K562 (cell line): ENCODE measurements at regions not wholly inside any gene's neighbourhood (a gene's known extent, or its start where the extent isn't known, plus 50 kb on each side); places are given as distances from the start of the nearest gene placed in this dataset.

Source experiments
- EP300 ChIP-seq: IDR thresholded peaks from 2 replicates; pipeline ENCODE4 v1.6.1; 2012; ENCODE audit warnings: low read length, improper control_type of control experiment
- ESRRA ChIP-seq: fragments of 450-650 bp; IDR thresholded peaks from 2 replicates; pipeline ENCODE4 v1.6.1; 2014; ENCODE audit warnings: low read depth, mild to moderate bottlenecking, moderate library complexity, borderline replicate concordance
- FOXK2 ChIP-seq, 2 experiments: fragments of 450-650 bp; IDR thresholded peaks in 1 of 2; conservative IDR thresholded peaks in 1 of 2; 2 replicates each; pipeline ENCODE4 v1.6.1; 2016; ENCODE audit warnings: low read depth in 2 of 2, mild to moderate bottlenecking in 1 of 2
- IFI16 ChIP-seq: fragments of 250-450 bp; sonication (Bioruptor Pico); IDR thresholded peaks from 2 replicates; pipeline ENCODE4 v2.1.2; 2022; ENCODE audit warnings: mild to moderate bottlenecking, inconsistent platforms
- POLR2A ChIP-seq: fragments of 450-650 bp; conservative IDR thresholded peaks from 2 replicates; pipeline ENCODE4 v1.6.1; 2016
- POLR2AphosphoS5 ChIP-seq: IDR thresholded peaks from 2 replicates; pipeline ENCODE4 v1.6.1; 2011; ENCODE audit warnings: mild to moderate bottlenecking, low read depth, low read length, moderate library complexity; ENCODE audit not compliant: control insufficient read depth, insufficient read depth
- TAF15 ChIP-seq: fragments of 200-400 bp; formaldehyde crosslinking; IDR thresholded peaks from 2 replicates; pipeline ENCODE4 v1.6.1; 2017; ENCODE audit warnings: mild to moderate bottlenecking, low read depth, low read length, moderate library complexity
- YBX1 ChIP-seq: fragments of 450-650 bp; IDR thresholded peaks from 2 replicates; pipeline ENCODE4 v1.7.1; 2016; ENCODE audit warnings: mild to moderate bottlenecking
- ZNF780A ChIP-seq: fragments of 250-450 bp; sonication (Bioruptor Pico); IDR thresholded peaks from 2 replicates; pipeline ENCODE4 v1.5.0; 2021; ENCODE audit warnings: mild to moderate bottlenecking
- TF ChIP-seq, protein P1 (sequence below), 2 experiments: fragments of 450-650 bp; IDR thresholded peaks; 2 replicates each; pipeline ENCODE4 v1.6.1; 2018; ENCODE audit warnings: mild to moderate bottlenecking in 2 of 2, low read depth in 1 of 2; ENCODE audit not compliant: partially characterized antibody in 2 of 2
- TF ChIP-seq, protein P2 (sequence below), 3 experiments: IDR thresholded peaks in 2 of 3; conservative IDR thresholded peaks in 1 of 3; 2 replicates each; pipeline ENCODE4 v1.5.1; 2011 to 2012; ENCODE audit warnings: low read length in 3 of 3, mild to moderate bottlenecking in 3 of 3, control low read depth in 2 of 3, improper control_type of control experiment in 1 of 3, inconsistent platforms in 1 of 3, low read depth in 1 of 3, mixed read lengths in 1 of 3, moderate library complexity in 1 of 3; ENCODE audit not compliant: insufficient read depth in 2 of 3

DNA sequence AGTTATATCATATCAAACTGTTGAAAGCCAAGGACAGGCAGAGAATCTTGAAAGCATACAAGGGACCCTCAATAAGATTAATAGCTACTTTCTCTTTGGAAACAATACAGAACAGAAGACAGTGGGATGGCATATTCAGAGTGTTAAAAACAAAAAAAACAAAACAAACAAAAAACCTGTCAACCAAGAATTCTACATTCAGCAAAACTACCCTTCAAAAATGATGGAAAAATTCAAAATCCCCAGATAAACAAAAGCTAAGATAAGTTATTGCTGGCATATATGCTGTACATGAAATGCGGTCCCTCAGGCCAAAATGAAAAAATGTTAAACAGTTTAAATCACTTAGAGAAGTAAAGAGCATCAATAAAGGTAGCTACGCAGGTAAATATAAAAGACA, 425.1 kb downstream of the ACTL7B start:
- no peak for TF ChIP-seq ZNF780A (CRISPR knock-in tag)
- TF ChIP-seq FOXK2 (conservative IDR thresholded peaks at IDR 0.05 in 1 of 2, IDR thresholded peaks at IDR 0.05 in 1 of 2; ENCODE audit: low read depth in 2 of 2) = no peak
- TF ChIP-seq POLR2A = no peak
- TF ChIP-seq IFI16 = no peak
- no peak for TF ChIP-seq POLR2AphosphoS5
- no peak for TF ChIP-seq ESRRA
- TF ChIP-seq, protein P1, sequence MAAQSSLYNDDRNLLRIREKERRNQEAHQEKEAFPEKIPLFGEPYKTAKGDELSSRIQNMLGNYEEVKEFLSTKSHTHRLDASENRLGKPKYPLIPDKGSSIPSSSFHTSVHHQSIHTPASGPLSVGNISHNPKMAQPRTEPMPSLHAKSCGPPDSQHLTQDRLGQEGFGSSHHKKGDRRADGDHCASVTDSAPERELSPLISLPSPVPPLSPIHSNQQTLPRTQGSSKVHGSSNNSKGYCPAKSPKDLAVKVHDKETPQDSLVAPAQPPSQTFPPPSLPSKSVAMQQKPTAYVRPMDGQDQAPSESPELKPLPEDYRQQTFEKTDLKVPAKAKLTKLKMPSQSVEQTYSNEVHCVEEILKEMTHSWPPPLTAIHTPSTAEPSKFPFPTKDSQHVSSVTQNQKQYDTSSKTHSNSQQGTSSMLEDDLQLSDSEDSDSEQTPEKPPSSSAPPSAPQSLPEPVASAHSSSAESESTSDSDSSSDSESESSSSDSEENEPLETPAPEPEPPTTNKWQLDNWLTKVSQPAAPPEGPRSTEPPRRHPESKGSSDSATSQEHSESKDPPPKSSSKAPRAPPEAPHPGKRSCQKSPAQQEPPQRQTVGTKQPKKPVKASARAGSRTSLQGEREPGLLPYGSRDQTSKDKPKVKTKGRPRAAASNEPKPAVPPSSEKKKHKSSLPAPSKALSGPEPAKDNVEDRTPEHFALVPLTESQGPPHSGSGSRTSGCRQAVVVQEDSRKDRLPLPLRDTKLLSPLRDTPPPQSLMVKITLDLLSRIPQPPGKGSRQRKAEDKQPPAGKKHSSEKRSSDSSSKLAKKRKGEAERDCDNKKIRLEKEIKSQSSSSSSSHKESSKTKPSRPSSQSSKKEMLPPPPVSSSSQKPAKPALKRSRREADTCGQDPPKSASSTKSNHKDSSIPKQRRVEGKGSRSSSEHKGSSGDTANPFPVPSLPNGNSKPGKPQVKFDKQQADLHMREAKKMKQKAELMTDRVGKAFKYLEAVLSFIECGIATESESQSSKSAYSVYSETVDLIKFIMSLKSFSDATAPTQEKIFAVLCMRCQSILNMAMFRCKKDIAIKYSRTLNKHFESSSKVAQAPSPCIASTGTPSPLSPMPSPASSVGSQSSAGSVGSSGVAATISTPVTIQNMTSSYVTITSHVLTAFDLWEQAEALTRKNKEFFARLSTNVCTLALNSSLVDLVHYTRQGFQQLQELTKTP (IDR thresholded peaks at IDR 0.05; ENCODE audit: low read depth in 1 of 2, partially characterized antibody in 2 of 2) = no peak
- TF ChIP-seq, protein P2, sequence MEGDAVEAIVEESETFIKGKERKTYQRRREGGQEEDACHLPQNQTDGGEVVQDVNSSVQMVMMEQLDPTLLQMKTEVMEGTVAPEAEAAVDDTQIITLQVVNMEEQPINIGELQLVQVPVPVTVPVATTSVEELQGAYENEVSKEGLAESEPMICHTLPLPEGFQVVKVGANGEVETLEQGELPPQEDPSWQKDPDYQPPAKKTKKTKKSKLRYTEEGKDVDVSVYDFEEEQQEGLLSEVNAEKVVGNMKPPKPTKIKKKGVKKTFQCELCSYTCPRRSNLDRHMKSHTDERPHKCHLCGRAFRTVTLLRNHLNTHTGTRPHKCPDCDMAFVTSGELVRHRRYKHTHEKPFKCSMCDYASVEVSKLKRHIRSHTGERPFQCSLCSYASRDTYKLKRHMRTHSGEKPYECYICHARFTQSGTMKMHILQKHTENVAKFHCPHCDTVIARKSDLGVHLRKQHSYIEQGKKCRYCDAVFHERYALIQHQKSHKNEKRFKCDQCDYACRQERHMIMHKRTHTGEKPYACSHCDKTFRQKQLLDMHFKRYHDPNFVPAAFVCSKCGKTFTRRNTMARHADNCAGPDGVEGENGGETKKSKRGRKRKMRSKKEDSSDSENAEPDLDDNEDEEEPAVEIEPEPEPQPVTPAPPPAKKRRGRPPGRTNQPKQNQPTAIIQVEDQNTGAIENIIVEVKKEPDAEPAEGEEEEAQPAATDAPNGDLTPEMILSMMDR (IDR thresholded peaks at IDR 0.05 in 2 of 3, conservative IDR thresholded peaks at IDR 0.05 in 1 of 3; ENCODE audit: insufficient read depth in 2 of 3, low read depth in 1 of 3, low read length in 3 of 3) = no peak
- no peak for TF ChIP-seq TAF15
- TF ChIP-seq EP300 = no peak
- no peak for TF ChIP-seq YBX1
